B cell (primary cell): ENCODE measurements at regions not wholly inside any gene's neighbourhood (a gene's known extent, or its start where the extent isn't known, plus 50 kb on each side); places are given as distances from the start of the nearest gene placed in this dataset.

Experiments used
- CTCF ChIP-seq: fragments of 200-600 bp; IDR thresholded peaks from one replicate; pipeline ENCODE4 v1.8.0; 2022; ENCODE audit warnings: antibody characterized with exemption, mild to moderate bottlenecking
- EZH2 ChIP-seq: IDR thresholded peaks from 2 replicates; pipeline ENCODE4 v1.6.1; 2012; ENCODE audit warnings: borderline replicate concordance, low read depth, mild to moderate bottlenecking, moderate library complexity, low read length; ENCODE audit not compliant: insufficient read depth, poor library complexity, severe bottlenecking

DNA sequence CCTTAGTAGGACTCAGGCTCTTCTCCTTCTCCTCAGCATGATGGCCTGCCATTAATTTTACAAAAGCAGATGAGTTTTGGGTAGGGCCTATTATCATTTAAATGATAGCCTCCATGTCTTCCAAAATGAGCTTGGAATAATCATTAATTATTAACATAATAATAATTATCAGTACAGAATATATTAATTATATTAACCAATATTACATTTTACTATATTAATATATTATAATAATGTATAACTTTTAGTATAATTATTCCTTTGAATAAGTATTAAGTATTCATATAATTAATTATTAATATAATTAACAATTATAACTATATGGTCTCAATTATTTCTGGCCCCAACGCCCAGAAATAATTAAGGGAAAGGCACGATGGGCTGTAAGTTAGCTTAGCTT, 318.6 kb upstream of the ADGRL4 start:
- TF ChIP-seq CTCF = no peak
- no peak for TF ChIP-seq EZH2
